Liver (tissue), 8 donors: ENCODE measurements at regions not wholly inside any gene's neighbourhood (a gene's known extent, or its start where the extent isn't known, plus 50 kb on each side); places are given as distances from the start of the nearest gene placed in this dataset.

Source experiments
- DNase-seq: peaks from one replicate; pipeline ENCODE4 v3.0.0-alpha.2; 2017; ENCODE audit warnings: low spot score
- H3K27ac ChIP-seq, 2 donors: one replicate each; pipeline ENCODE4 v1.7.0; 2013; ENCODE audit warnings: inconsistent platforms in 2 of 2, low read length in 2 of 2, control low read depth in 1 of 2, low read depth in 1 of 2, mild to moderate bottlenecking in 1 of 2
- H3K27me3 ChIP-seq, 4 donors: one replicate each; pipeline versions ENCODE4 v1.6.1 to v1.7.0; 2013; ENCODE audit warnings: low read length in 3 of 4, inconsistent platforms in 1 of 4, mild to moderate bottlenecking in 1 of 4, moderate library complexity in 1 of 4; ENCODE audit not compliant: control insufficient read depth in 4 of 4, insufficient read depth in 4 of 4
- H3K36me3 ChIP-seq, 4 donors: one replicate each; pipeline versions ENCODE4 v1.6.1 to v1.7.0; 2013; ENCODE audit warnings: low read length in 3 of 4, mild to moderate bottlenecking in 3 of 4, low read depth in 1 of 4, moderate library complexity in 1 of 4; ENCODE audit not compliant: control insufficient read depth in 4 of 4, insufficient read depth in 3 of 4
- H3K4me1 ChIP-seq, 4 donors: one replicate each; pipeline versions ENCODE4 v1.6.1 to v1.7.0; 2013; ENCODE audit warnings: low read length in 3 of 4, mild to moderate bottlenecking in 3 of 4, moderate library complexity in 1 of 4; ENCODE audit not compliant: control insufficient read depth in 4 of 4, insufficient read depth in 4 of 4
- H3K4me3 ChIP-seq, 3 donors: one replicate each; pipeline versions ENCODE4 v1.6.1 to v1.7.0; 2013; ENCODE audit warnings: low read length in 3 of 3, control low read depth in 1 of 3, low read depth in 1 of 3, mild to moderate bottlenecking in 1 of 3
- H3K9ac ChIP-seq, 2 donors: one replicate each; pipeline ENCODE4 v1.7.0; 2013; ENCODE audit warnings: low read length in 2 of 2, mild to moderate bottlenecking in 2 of 2, moderate library complexity in 2 of 2, control low read depth in 1 of 2, low read depth in 1 of 2
- H3K9me3 ChIP-seq, 4 donors: one replicate each; pipeline versions ENCODE4 v1.6.1 to v1.7.0; 2013; ENCODE audit warnings: low read length in 3 of 4; ENCODE audit not compliant: control insufficient read depth in 4 of 4
- ATF3 ChIP-seq: IDR thresholded peaks from 2 replicates; pipeline ENCODE4 v1.6.1; 2016; ENCODE audit warnings: antibody characterized with exemption
- CTCF ChIP-seq: fragments of 150-350 bp; IDR thresholded peaks from 2 replicates; pipeline ENCODE4 v1.5.1; 2017; ENCODE audit warnings: improper control_type of control experiment, low read depth, low read length; ENCODE audit not compliant: missing input control
- EGR1 ChIP-seq, 2 donors: IDR thresholded peaks; 2 replicates each; pipeline ENCODE4 v1.6.1; 2016 to 2018; ENCODE audit warnings: antibody characterized with exemption in 2 of 2, low read depth in 2 of 2
- FOXA1 ChIP-seq: IDR thresholded peaks from 2 replicates; pipeline ENCODE4 v1.6.1; 2016; ENCODE audit warnings: antibody characterized with exemption
- FOXA2 ChIP-seq: IDR thresholded peaks from 2 replicates; pipeline ENCODE4 v1.6.1; 2016; ENCODE audit warnings: antibody characterized with exemption
- GABPA ChIP-seq, 2 donors: IDR thresholded peaks in 1 of 2; conservative IDR thresholded peaks in 1 of 2; 2 replicates each; pipeline ENCODE4 v1.6.1; 2016; ENCODE audit warnings: antibody characterized with exemption in 2 of 2, mild to moderate bottlenecking in 1 of 2, moderate library complexity in 1 of 2
- HNF4A ChIP-seq, 2 donors: conservative IDR thresholded peaks; 2 replicates each; pipeline ENCODE4 v1.6.1; 2016; ENCODE audit warnings: antibody characterized with exemption in 2 of 2, mild to moderate bottlenecking in 2 of 2
- HNF4G ChIP-seq: IDR thresholded peaks from 2 replicates; pipeline ENCODE4 v1.6.1; 2016; ENCODE audit warnings: antibody characterized with exemption
- JUND ChIP-seq, 2 donors: IDR thresholded peaks; 2 replicates each; pipeline ENCODE4 v1.6.1; 2016; ENCODE audit warnings: antibody characterized with exemption in 2 of 2
- NR2F2 ChIP-seq: IDR thresholded peaks from 2 replicates; pipeline ENCODE4 v1.6.1; 2016; ENCODE audit warnings: antibody characterized with exemption
- RAD21 ChIP-seq, 2 donors: IDR thresholded peaks; 2 replicates each; pipeline ENCODE4 v1.6.1; 2016; ENCODE audit warnings: antibody characterized with exemption in 2 of 2, mild to moderate bottlenecking in 2 of 2
- REST ChIP-seq: IDR thresholded peaks from 2 replicates; pipeline ENCODE4 v1.6.1; 2016; ENCODE audit warnings: antibody characterized with exemption, mild to moderate bottlenecking
- RXRA ChIP-seq, 2 donors: IDR thresholded peaks; 2 replicates each; pipeline ENCODE4 v1.6.1; 2017 to 2018; ENCODE audit warnings: antibody characterized with exemption in 2 of 2, mild to moderate bottlenecking in 1 of 2
- SP1 ChIP-seq: IDR thresholded peaks from 2 replicates; pipeline ENCODE4 v1.6.1; 2018; ENCODE audit warnings: antibody characterized with exemption, mild to moderate bottlenecking
- TAF1 ChIP-seq: conservative IDR thresholded peaks from 2 replicates; pipeline ENCODE4 v1.6.1; 2016; ENCODE audit warnings: antibody characterized with exemption, mild to moderate bottlenecking
- YY1 ChIP-seq: IDR thresholded peaks from 2 replicates; pipeline ENCODE4 v1.6.1; 2016; ENCODE audit warnings: antibody characterized with exemption, mild to moderate bottlenecking
- ZBTB33 ChIP-seq: IDR thresholded peaks from 2 replicates; pipeline ENCODE4 v1.6.1; 2016; ENCODE audit warnings: antibody characterized with exemption
- WGBS: extraction: QIAGEN DNeasy Blood & Tissue Kit; methylation state at CpG from one replicate; pipeline ENCODE4 v1.1.7; 2013; 5-methylcytosine and 5-hydroxymethylcytosine counted together
- donor health status: healthy.
- donor health status: healthy.
- donor health status: healthy.
- donor health status: healthy.
- donor health status: healthy.

GRCh38 chrY:13017493-13017892 lies 112.8 kb downstream of the DDX3Y start:
- no peaks in the 10 kb centered on the region for H3K36me3 ChIP-seq
- no peak for TF ChIP-seq CTCF
- no peak for TF ChIP-seq EGR1 (IDR thresholded peaks at IDR 0.05; ENCODE audit: low read depth in 2 of 2)
- no peak for TF ChIP-seq FOXA2
- TF ChIP-seq FOXA1, result no peak
- no peak for TF ChIP-seq GABPA (IDR thresholded peaks at IDR 0.05 in 1 of 2, conservative IDR thresholded peaks at IDR 0.05 in 1 of 2)
- no peak for TF ChIP-seq HNF4G
- no peak for TF ChIP-seq RXRA (IDR thresholded peaks at IDR 0.05)
- no peak for TF ChIP-seq TAF1
- TF ChIP-seq ZBTB33, result no peak
- TF ChIP-seq HNF4A (conservative IDR thresholded peaks at IDR 0.05), result no peak
- TF ChIP-seq SP1, result no peak
- H3K4me1 ChIP-seq, result no peaks in the 10 kb centered on the region
- no peaks in the 10 kb centered on the region for H3K27me3 ChIP-seq
- 69% methylated on average over 5 of the region's 5 CpGs for WGBS
- H3K9me3 ChIP-seq, result no peaks in the 10 kb centered on the region
- no peak overlapping the region for H3K4me3 ChIP-seq
- DNase-seq, result no peak
- no peak overlapping the region for H3K27ac ChIP-seq
- no peak overlapping the region for H3K9ac ChIP-seq

GRCh38 chrY:13019486-13019885 lies 114.8 kb downstream of the DDX3Y start:
- WGBS, result 92% methylated on average over 3 of the region's 3 CpGs

More at GRCh38 chrY:13019486-13019885, 114.8 kb downstream of the DDX3Y start:
- no peaks in the 10 kb centered on the region for H3K27me3 ChIP-seq
- DNase-seq, result no peak
- H3K36me3 ChIP-seq, result no peaks in the 10 kb centered on the region
- TF ChIP-seq SP1 (no peak), YY1 (no peak), CTCF (no peak), HNF4A (conservative IDR thresholded peaks at IDR 0.05) (no peak), TAF1 (no peak), RAD21 (IDR thresholded peaks at IDR 0.05) (no peak), EGR1 (IDR thresholded peaks at IDR 0.05; ENCODE audit: low read depth in 2 of 2) (no peak), RXRA (IDR thresholded peaks at IDR 0.05) (no peak), NR2F2 (no peak), JUND (IDR thresholded peaks at IDR 0.05) (no peak), ATF3 (no peak), ZBTB33 (no peak), HNF4G (no peak), REST (no peak)
- H3K4me3 ChIP-seq, result no peak overlapping the region
- H3K27ac ChIP-seq, result no peak overlapping the region
- H3K4me1 ChIP-seq, result no peaks in the 10 kb centered on the region
- no peak overlapping the region for H3K9ac ChIP-seq
- H3K9me3 ChIP-seq, result no peaks in the 10 kb centered on the region
